WTC11 (cell line): ENCODE measurements at regions not wholly inside any gene's neighbourhood (a gene's known extent, or its start where the extent isn't known, plus 50 kb on each side); places are given as distances from the start of the nearest gene placed in this dataset.
A peak's percentile ranks its signal among the peaks of the same experiment; 100 is the strongest.

Experiments used
- ATAC-seq: fragments of 200-7000 bp; cut with Tn5 transposase; 2 replicates; pipeline ENCODE4 v1.10.0; 2021; ENCODE audit warnings: mild to moderate bottlenecking, moderate library complexity
- CTCF ChIA-PET: fragments of 300-600 bp; sonication (Branson Sonifier 250); formaldehyde crosslinking; loops from one replicate; lab custom pipeline; 2021; ENCODE audit warnings: antibody characterized with exemption; lab: Charles Lee
- POLR2A ChIA-PET: fragments of 350-600 bp; sonication (Branson Sonifier 250); formaldehyde crosslinking; loops from one replicate; lab custom pipeline; 2021; ENCODE audit warnings: antibody characterized with exemption; lab: Charles Lee
- DNase-seq: peaks from one replicate; pipeline ENCODE4 v3.0.0; 2021; ENCODE audit warnings: low spot score
- H3K27ac Mint-ChIP-seq: 2 replicates; pipeline ENCODE4 v1.8.0; 2021; ENCODE audit warnings: mixed read lengths
- H3K27me3 Mint-ChIP-seq: 2 replicates; pipeline ENCODE4 v1.8.0; 2021; ENCODE audit warnings: low read depth, mild to moderate bottlenecking, moderate library complexity, mixed read lengths
- H3K36me3 Mint-ChIP-seq: 2 replicates; pipeline ENCODE4 v1.8.0; 2021; ENCODE audit warnings: mixed read lengths
- H3K4me1 Mint-ChIP-seq: 2 replicates; pipeline ENCODE4 v1.8.0; 2022; ENCODE audit warnings: mixed read lengths
- H3K4me3 Mint-ChIP-seq: 2 replicates; pipeline ENCODE4 v1.8.0; 2021; ENCODE audit warnings: mild to moderate bottlenecking, moderate library complexity, mixed read lengths
- H3K9me3 Mint-ChIP-seq: 2 replicates; pipeline ENCODE4 v1.8.0; 2021; ENCODE audit warnings: mixed read lengths
- ATF1 ChIP-seq: sonication (generic); formaldehyde crosslinking; IDR thresholded peaks from 2 replicates; pipeline ENCODE4 v1.8.1; 2023; ENCODE audit warnings: mild to moderate bottlenecking, moderate library complexity, missing genetic modification reagents
- ATF3 ChIP-seq: sonication (generic); formaldehyde crosslinking; conservative IDR thresholded peaks from 2 replicates; pipeline ENCODE4 v1.8.1; 2022; ENCODE audit warnings: mild to moderate bottlenecking, missing genetic modification reagents
- E2F4 ChIP-seq: sonication (generic); formaldehyde crosslinking; IDR thresholded peaks from 2 replicates; pipeline ENCODE4 v1.8.1; 2022; ENCODE audit warnings: low read depth, mild to moderate bottlenecking, moderate library complexity, missing genetic modification reagents, borderline replicate concordance
- GRHL2 ChIP-seq: fragments of 250-450 bp; sonication (Bioruptor Pico); IDR thresholded peaks from 2 replicates; pipeline ENCODE4 v1.8.0; 2022; ENCODE audit warnings: mild to moderate bottlenecking, moderate library complexity; ENCODE audit not compliant: insufficient replicate concordance, severe bottlenecking
- MYBL2 ChIP-seq: sonication (generic); formaldehyde crosslinking; IDR thresholded peaks from 2 replicates; pipeline ENCODE4 v1.8.1; 2023; ENCODE audit warnings: mild to moderate bottlenecking, moderate library complexity, missing genetic modification reagents
- ZNF317 ChIP-seq: sonication (generic); formaldehyde crosslinking; IDR thresholded peaks from 2 replicates; pipeline ENCODE4 v1.8.1; 2023; ENCODE audit warnings: low read depth, mild to moderate bottlenecking, moderate library complexity, missing genetic modification reagents, borderline replicate concordance
- TF ChIP-seq, protein P1 (sequence below): fragments of 250-450 bp; sonication (Bioruptor Pico); IDR thresholded peaks from 2 replicates; pipeline ENCODE4 v1.9.0; 2021; ENCODE audit warnings: mild to moderate bottlenecking

- TF ChIP-seq E2F4 (CRISPR knock-in tag) (no peak), ZNF317 (no peak)
These were observed 52.1 kb upstream of the KCNE2 start (continued) for GRCh38 chr21:34311561-34312330.

- H3K36me3 Mint-ChIP-seq: no peaks in the 10 kb centered on the region
- no peak overlapping the region for H3K4me3 Mint-ChIP-seq
- H3K27me3 Mint-ChIP-seq: no peaks in the 10 kb centered on the region
- peaks cover 6% of the 10 kb centered on the region for H3K4me1 Mint-ChIP-seq
- CTCF ChIA-PET: interaction anchor here (1.1 kb wide), 1 partner anchor 35 kb away, joined by 3 read pairs; no protein-coding TSS in a partner anchor
- TF ChIP-seq ATF3 (CRISPR knock-in tag) (no peak), ZNF317 (no peak), ATF1 (no peak), GRHL2 (CRISPR knock-in tag) (no peak), MYBL2 (CRISPR knock-in tag) (no peak)
- TF ChIP-seq, protein P1, sequence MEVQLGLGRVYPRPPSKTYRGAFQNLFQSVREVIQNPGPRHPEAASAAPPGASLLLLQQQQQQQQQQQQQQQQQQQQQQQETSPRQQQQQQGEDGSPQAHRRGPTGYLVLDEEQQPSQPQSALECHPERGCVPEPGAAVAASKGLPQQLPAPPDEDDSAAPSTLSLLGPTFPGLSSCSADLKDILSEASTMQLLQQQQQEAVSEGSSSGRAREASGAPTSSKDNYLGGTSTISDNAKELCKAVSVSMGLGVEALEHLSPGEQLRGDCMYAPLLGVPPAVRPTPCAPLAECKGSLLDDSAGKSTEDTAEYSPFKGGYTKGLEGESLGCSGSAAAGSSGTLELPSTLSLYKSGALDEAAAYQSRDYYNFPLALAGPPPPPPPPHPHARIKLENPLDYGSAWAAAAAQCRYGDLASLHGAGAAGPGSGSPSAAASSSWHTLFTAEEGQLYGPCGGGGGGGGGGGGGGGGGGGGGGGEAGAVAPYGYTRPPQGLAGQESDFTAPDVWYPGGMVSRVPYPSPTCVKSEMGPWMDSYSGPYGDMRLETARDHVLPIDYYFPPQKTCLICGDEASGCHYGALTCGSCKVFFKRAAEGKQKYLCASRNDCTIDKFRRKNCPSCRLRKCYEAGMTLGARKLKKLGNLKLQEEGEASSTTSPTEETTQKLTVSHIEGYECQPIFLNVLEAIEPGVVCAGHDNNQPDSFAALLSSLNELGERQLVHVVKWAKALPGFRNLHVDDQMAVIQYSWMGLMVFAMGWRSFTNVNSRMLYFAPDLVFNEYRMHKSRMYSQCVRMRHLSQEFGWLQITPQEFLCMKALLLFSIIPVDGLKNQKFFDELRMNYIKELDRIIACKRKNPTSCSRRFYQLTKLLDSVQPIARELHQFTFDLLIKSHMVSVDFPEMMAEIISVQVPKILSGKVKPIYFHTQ (CRISPR knock-in tag): no peak
- ATAC-seq: peak; percentile 50; the same call in 1 of the 2 replicates
- POLR2A ChIA-PET: no interaction called here
- DNase-seq: no peak
- H3K9me3 Mint-ChIP-seq: no peaks in the 10 kb centered on the region
- H3K27ac Mint-ChIP-seq: no peak overlapping the region
These were observed 50.7 kb upstream of the KCNE2 start for GRCh38 chr21:34313116-34313515.
